ENCODE measurements at regions not wholly inside any gene's neighbourhood (a gene's known extent, or its start where the extent isn't known, plus 50 kb on each side); places are given as distances from the start of the nearest gene placed in this dataset.

DNA sequence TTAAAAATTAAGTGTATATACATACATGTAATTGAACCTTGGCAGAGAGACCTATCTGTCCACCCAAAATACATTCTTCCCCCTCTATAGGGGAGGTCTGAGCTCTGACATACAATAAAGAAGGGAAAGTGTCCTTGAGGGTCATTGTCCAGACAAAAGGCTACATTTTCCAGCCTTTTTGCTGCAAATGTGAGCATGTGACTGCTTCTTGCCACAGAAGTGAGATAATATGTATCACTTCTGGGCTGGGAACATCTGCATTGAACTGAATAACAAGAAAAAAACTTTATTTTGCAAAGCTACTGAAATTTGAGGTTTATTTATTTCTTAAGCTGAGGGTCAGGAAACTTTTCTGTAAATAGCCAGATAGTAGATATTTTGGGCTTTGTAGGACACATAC is 131.3 kb downstream of the TBC1D30 start:
- H2AFZ ChIP-seq (ENCODE audit: low read depth, low read length), result no peak overlapping the region
- H4K20me1 ChIP-seq (ENCODE audit: insufficient read depth), result no peaks in the 10 kb centered on the region
- no peak overlapping the region for H3K27ac ChIP-seq (ENCODE audit: low read length)
- no peaks in the 10 kb centered on the region for H3K9me2 ChIP-seq (ENCODE audit: insufficient read depth, low read length)
- no peak overlapping the region for H3K4me2 ChIP-seq (ENCODE audit: low read length)
- no peak overlapping the region for H3K9ac ChIP-seq (ENCODE audit: low read length)
- no peaks in the 10 kb centered on the region for H3K36me3 ChIP-seq (ENCODE audit: insufficient read depth, low read length)
- H3F3A ChIP-seq (ENCODE audit: insufficient read depth, low read length, poor library complexity, severe bottlenecking), result no peaks in the 10 kb centered on the region
- no peak for TF ChIP-seq POLR2AphosphoS5 (IDR thresholded peaks at IDR 0.05)
- TF ChIP-seq, protein P1, sequence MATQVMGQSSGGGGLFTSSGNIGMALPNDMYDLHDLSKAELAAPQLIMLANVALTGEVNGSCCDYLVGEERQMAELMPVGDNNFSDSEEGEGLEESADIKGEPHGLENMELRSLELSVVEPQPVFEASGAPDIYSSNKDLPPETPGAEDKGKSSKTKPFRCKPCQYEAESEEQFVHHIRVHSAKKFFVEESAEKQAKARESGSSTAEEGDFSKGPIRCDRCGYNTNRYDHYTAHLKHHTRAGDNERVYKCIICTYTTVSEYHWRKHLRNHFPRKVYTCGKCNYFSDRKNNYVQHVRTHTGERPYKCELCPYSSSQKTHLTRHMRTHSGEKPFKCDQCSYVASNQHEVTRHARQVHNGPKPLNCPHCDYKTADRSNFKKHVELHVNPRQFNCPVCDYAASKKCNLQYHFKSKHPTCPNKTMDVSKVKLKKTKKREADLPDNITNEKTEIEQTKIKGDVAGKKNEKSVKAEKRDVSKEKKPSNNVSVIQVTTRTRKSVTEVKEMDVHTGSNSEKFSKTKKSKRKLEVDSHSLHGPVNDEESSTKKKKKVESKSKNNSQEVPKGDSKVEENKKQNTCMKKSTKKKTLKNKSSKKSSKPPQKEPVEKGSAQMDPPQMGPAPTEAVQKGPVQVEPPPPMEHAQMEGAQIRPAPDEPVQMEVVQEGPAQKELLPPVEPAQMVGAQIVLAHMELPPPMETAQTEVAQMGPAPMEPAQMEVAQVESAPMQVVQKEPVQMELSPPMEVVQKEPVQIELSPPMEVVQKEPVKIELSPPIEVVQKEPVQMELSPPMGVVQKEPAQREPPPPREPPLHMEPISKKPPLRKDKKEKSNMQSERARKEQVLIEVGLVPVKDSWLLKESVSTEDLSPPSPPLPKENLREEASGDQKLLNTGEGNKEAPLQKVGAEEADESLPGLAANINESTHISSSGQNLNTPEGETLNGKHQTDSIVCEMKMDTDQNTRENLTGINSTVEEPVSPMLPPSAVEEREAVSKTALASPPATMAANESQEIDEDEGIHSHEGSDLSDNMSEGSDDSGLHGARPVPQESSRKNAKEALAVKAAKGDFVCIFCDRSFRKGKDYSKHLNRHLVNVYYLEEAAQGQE (IDR thresholded peaks at IDR 0.05; ENCODE audit: borderline replicate concordance), result no peak
- TF ChIP-seq EZH2 (IDR thresholded peaks at IDR 0.05; ENCODE audit: borderline replicate concordance, insufficient read depth, low read length, poor library complexity, severe bottlenecking), result no peak
- TF ChIP-seq EP300 (conservative IDR thresholded peaks at IDR 0.05; ENCODE audit: poor library complexity, severe bottlenecking), result no peak
- TF ChIP-seq TAF1 (IDR thresholded peaks at IDR 0.05; ENCODE audit: low read depth), result no peak
- TF ChIP-seq, protein P2, sequence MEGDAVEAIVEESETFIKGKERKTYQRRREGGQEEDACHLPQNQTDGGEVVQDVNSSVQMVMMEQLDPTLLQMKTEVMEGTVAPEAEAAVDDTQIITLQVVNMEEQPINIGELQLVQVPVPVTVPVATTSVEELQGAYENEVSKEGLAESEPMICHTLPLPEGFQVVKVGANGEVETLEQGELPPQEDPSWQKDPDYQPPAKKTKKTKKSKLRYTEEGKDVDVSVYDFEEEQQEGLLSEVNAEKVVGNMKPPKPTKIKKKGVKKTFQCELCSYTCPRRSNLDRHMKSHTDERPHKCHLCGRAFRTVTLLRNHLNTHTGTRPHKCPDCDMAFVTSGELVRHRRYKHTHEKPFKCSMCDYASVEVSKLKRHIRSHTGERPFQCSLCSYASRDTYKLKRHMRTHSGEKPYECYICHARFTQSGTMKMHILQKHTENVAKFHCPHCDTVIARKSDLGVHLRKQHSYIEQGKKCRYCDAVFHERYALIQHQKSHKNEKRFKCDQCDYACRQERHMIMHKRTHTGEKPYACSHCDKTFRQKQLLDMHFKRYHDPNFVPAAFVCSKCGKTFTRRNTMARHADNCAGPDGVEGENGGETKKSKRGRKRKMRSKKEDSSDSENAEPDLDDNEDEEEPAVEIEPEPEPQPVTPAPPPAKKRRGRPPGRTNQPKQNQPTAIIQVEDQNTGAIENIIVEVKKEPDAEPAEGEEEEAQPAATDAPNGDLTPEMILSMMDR (IDR thresholded peaks at IDR 0.05; ENCODE audit: poor library complexity, severe bottlenecking), result no peak
- no peak for TF ChIP-seq RAD21 (conservative IDR thresholded peaks at IDR 0.05)
- TF ChIP-seq SMC3 (conservative IDR thresholded peaks at IDR 0.05; ENCODE audit: poor library complexity), result no peak
- no peak for TF ChIP-seq MXI1 (conservative IDR thresholded peaks at IDR 0.05; ENCODE audit: poor library complexity, severe bottlenecking)
- no peaks in the 10 kb centered on the region for H3K27me3 ChIP-seq (ENCODE audit: insufficient read depth, low read depth, low read length)
- H3K79me2 ChIP-seq (replicated peaks; ENCODE audit: insufficient read depth, low read length), result no peaks in the 10 kb centered on the region
- H3K4me3 ChIP-seq (ENCODE audit: low read length), result no peak overlapping the region
- H3K9me3 ChIP-seq (ENCODE audit: low read length), result no peaks in the 10 kb centered on the region

DNA sequence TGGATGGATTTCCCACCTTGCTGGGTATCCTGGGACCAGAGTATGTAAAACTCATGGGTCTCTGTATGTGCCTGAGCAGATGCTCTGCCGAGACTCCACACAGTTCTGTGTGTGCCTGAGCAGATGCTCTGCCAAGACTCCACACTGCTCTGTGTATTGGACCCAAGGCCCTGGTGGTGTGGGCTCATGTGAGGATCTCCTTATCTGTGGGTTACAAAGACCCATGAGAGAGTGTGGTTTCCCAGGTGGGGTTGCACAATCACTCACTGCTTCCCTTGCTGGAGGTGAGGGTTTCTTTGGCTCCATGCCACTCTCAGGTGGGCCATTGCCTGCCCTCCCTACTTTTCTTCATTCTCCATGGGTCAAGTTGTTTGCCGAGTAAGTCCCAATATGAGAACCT is 141.5 kb downstream of the TBC1D30 start:
- no peak for TF ChIP-seq SMC3 (conservative IDR thresholded peaks at IDR 0.05; ENCODE audit: poor library complexity)
- no peak for TF ChIP-seq TAF1 (IDR thresholded peaks at IDR 0.05; ENCODE audit: low read depth)
- TF ChIP-seq, protein P1 (IDR thresholded peaks at IDR 0.05; ENCODE audit: borderline replicate concordance), result no peak
- TF ChIP-seq EP300 (conservative IDR thresholded peaks at IDR 0.05; ENCODE audit: poor library complexity, severe bottlenecking), result no peak
- TF ChIP-seq RAD21 (conservative IDR thresholded peaks at IDR 0.05), result no peak
- TF ChIP-seq EZH2 (IDR thresholded peaks at IDR 0.05; ENCODE audit: borderline replicate concordance, insufficient read depth, low read length, poor library complexity, severe bottlenecking), result no peak
- no peak for TF ChIP-seq POLR2AphosphoS5 (IDR thresholded peaks at IDR 0.05)
- TF ChIP-seq, protein P2 (IDR thresholded peaks at IDR 0.05; ENCODE audit: poor library complexity, severe bottlenecking), result no peak
- no peak for TF ChIP-seq MXI1 (conservative IDR thresholded peaks at IDR 0.05; ENCODE audit: poor library complexity, severe bottlenecking)
- Histone ChIP-seq H3K79me2 (replicated peaks; ENCODE audit: insufficient read depth, low read length) (no peaks in the 10 kb centered on the region), H2AFZ (ENCODE audit: low read depth, low read length) (no peak overlapping the region), H3K27ac (ENCODE audit: low read length) (no peak overlapping the region), H4K20me1 (ENCODE audit: insufficient read depth) (no peaks in the 10 kb centered on the region), H3K9me2 (ENCODE audit: insufficient read depth, low read length) (no peaks in the 10 kb centered on the region), H3F3A (ENCODE audit: insufficient read depth, low read length, poor library complexity, severe bottlenecking) (no peaks in the 10 kb centered on the region), H3K9ac (ENCODE audit: low read length) (no peak overlapping the region), H3K4me3 (ENCODE audit: low read length) (no peak overlapping the region), H3K27me3 (ENCODE audit: insufficient read depth, low read depth, low read length) (no peaks in the 10 kb centered on the region), H3K9me3 (ENCODE audit: low read length) (peaks cover 4% of the 10 kb centered on the region), H3K4me2 (ENCODE audit: low read length) (no peak overlapping the region), H3K36me3 (ENCODE audit: insufficient read depth, low read length) (no peaks in the 10 kb centered on the region)
